Heart left ventricle (tissue), 16 donors: ENCODE measurements at regions not wholly inside any gene's neighbourhood (a gene's known extent, or its start where the extent isn't known, plus 50 kb on each side); places are given as distances from the start of the nearest gene placed in this dataset.

ENCODE experiments used
- ATAC-seq, 4 donors: fragments of 200-7000 bp; cut with Tn5 transposase; one replicate each; pipeline ENCODE4 v1.9.1; 2020 to 2022; ENCODE audit warnings: moderate library complexity in 4 of 4, mild to moderate bottlenecking in 3 of 4, moderate number of reproducible peaks in 1 of 4
- DNase-seq, 5 donors: peaks; one replicate each; pipeline ENCODE4 v3.0.0-alpha.2; 2020
- H3K27ac ChIP-seq, 12 donors: fragments of 200-600 bp; sonication (generic) in 4 of 12; one replicate each; pipeline versions ENCODE4 v1.5.0 to v1.8.0; 2016 to 2022; ENCODE audit warnings: mild to moderate bottlenecking in 2 of 12
- H3K27me3 ChIP-seq, 9 donors: fragments of 200-600 bp; sonication (generic) in 2 of 9; one replicate each; pipeline versions ENCODE4 v1.5.1 to v1.8.0; 2016 to 2022; ENCODE audit warnings: mild to moderate bottlenecking in 3 of 9
- H3K36me3 ChIP-seq, 9 donors: fragments of 200-600 bp; sonication (generic) in 2 of 9; one replicate each; pipeline versions ENCODE4 v1.5.0 to v1.8.0; 2018 to 2022; ENCODE audit warnings: mild to moderate bottlenecking in 2 of 9
- H3K4me1 ChIP-seq, 12 donors: fragments of 200-600 bp; sonication (generic) in 4 of 12; one replicate each; pipeline versions ENCODE4 v1.5.0 to v1.8.0; 2016 to 2022; ENCODE audit warnings: mild to moderate bottlenecking in 3 of 12
- H3K4me3 ChIP-seq, 12 donors: fragments of 200-600 bp; sonication (generic) in 4 of 12; one replicate each; pipeline versions ENCODE4 v1.5.0 to v1.8.0; 2017 to 2022; ENCODE audit warnings: mild to moderate bottlenecking in 9 of 12, moderate library complexity in 4 of 12
- H3K9me3 ChIP-seq, 12 donors: fragments of 200-600 bp; sonication (generic) in 4 of 12; one replicate each; pipeline versions ENCODE4 v1.5.0 to v1.8.0; 2016 to 2022; ENCODE audit warnings: mild to moderate bottlenecking in 1 of 12
- POLR2A ChIP-seq, 2 donors: fragments of 450-650 bp; IDR thresholded peaks; one replicate each; pipeline ENCODE4 v1.6.1; 2017; ENCODE audit warnings: antibody characterized with exemption in 2 of 2, mild to moderate bottlenecking in 2 of 2, moderate library complexity in 2 of 2
- WGBS, 4 donors: extraction: QIAGEN DNeasy Blood & Tissue Kit in 2 of 4; methylation state at CpG; one replicate each; pipeline versions ENCODE4 v1.1.5 to v1.1.7; 2013 to 2018; 5-methylcytosine and 5-hydroxymethylcytosine counted together
- intact Hi-C, 10 donors: fragments of 100-400 bp; cut with DNase I; formaldehyde crosslinking; loops; one replicate each; pipeline versions ENCODE4 v1.11.1 to v1.14.2; 2022
- TF ChIP-seq, protein P1 (sequence below), 12 donors: fragments of 200-600 bp; sonication (generic) in 4 of 12; IDR thresholded peaks; one replicate each; pipeline versions ENCODE4 v1.5.0 to v1.8.0; 2018 to 2022; ENCODE audit warnings: antibody characterized with exemption in 12 of 12, mild to moderate bottlenecking in 5 of 12
- donor health status: ischemic (EF 13 %, LVEDD 7.1; RV severe dilation, severe dysfunction).
- donor health status: healthy with polysubstance abuse.
- donor health status: DM: no; HTN: yes; CAD: no.
- donor health status: DM: no; HTN: no; CAD: no.
- donor health status: ischemic (EF 25% LVEDD 6.9; RV normal size, moderate dysfunction).
- donor health status: ischemic (EF 25% LVEDD 5.7; RV mildly dilated, moderate dysfunction).
- donor health status: healthy.
- donor health status: DM: yes; HTN: yes; CAD: no.
- donor health status: ischemic (EF 35%, LVEDD 5.7; RV mildly dilated, moderate dysfunction).
- donor health status: nonischemic (EF 11% LVEDD 7.7; RV severe dilation, severe dysfunction).
- donor health status: DM: yes; HTN: yes; CAD: no.
- donor health status: PGD.
- donor health status: ischemic (EF 29% LVEDD 5.4; RV normal size, mild dysfunction).
- donor health status: nonischemic (EF 23%, LVEDD 6.1; RV moderate dilation, normal function).

DNA sequence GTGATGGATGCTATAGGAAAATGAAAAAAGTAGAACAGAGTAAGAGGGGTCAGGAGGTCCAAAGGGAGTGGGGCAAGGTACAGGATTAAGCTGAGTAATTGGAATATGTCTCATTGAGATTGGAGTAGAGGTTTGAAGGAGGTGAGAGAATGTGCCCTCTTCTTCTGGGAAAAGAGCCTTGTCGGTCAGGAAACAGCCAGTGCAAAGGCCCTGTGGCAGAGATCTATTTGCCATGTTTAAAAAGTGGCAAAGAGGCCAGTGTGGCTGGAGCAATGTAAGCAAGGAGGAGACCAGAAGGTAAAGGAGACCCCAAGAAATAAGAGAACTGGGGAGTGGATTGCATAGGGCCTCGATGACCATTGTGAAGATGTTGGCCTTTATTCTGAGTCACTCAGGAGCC, 706.5 kb downstream of the MED13L start:
- intact Hi-C loops: no loop called here
- Histone ChIP-seq H3K27me3 (peaks cover 0 to under 1% (median 0%) of the 10 kb centered on the region in 9 donors), H3K36me3 (no peaks in the 10 kb centered on the region)

DNA sequence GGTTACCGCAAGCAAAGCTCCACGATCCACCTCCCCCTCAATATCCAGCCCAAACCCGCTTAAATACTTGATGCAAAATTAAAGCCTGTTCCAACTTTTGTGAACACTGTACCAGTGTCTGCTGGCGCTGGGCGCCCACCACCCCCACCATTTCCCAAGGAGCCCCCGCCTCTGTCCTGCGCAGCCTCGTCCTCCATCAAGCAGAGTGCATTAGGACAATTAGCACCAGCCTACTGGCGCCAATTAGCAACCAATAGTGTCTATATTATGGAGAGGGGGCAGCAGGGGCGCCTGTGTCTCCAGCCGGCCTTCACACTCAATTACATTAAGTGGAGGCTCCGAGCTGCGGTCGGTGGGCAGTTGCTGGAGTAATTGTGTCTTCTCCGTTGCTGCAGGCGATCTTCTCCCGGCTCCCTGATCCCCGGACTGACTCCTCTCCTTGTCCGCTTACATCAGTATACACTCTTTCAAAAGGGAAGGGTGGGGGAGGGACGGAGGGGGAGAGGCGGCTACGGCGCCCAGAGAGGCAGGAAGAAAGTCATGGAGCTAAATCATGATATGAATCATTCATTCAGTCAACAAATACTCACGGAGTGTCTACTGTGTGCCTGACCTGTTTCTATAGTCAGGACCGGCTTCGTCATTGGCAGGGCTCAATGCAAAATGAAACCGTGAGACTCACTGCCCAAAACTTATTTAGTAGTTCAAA, 707.3 kb downstream of the MED13L start:
- 85 to 90% (median 86%) methylated on average over 25 to 27 of the region's 27 CpGs for WGBS, 4 donors
- TF ChIP-seq POLR2A (IDR thresholded peaks at IDR 0.05): no peak
- TF ChIP-seq, protein P1, sequence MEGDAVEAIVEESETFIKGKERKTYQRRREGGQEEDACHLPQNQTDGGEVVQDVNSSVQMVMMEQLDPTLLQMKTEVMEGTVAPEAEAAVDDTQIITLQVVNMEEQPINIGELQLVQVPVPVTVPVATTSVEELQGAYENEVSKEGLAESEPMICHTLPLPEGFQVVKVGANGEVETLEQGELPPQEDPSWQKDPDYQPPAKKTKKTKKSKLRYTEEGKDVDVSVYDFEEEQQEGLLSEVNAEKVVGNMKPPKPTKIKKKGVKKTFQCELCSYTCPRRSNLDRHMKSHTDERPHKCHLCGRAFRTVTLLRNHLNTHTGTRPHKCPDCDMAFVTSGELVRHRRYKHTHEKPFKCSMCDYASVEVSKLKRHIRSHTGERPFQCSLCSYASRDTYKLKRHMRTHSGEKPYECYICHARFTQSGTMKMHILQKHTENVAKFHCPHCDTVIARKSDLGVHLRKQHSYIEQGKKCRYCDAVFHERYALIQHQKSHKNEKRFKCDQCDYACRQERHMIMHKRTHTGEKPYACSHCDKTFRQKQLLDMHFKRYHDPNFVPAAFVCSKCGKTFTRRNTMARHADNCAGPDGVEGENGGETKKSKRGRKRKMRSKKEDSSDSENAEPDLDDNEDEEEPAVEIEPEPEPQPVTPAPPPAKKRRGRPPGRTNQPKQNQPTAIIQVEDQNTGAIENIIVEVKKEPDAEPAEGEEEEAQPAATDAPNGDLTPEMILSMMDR (IDR thresholded peaks at IDR 0.05): no peak
- H3K27me3 ChIP-seq: no peaks in the 10 kb centered on the region
- no peak overlapping the region for H3K27ac ChIP-seq
- H3K9me3 ChIP-seq: no peaks in the 10 kb centered on the region
- intact Hi-C loops: no loop called here
- H3K4me3 ChIP-seq: no peak overlapping the region
- no peaks in the 10 kb centered on the region for H3K4me1 ChIP-seq
- H3K36me3 ChIP-seq: no peaks in the 10 kb centered on the region
- no peak for DNase-seq
- no peak for ATAC-seq

More for the DNA sequence above, 706.5 kb downstream of the MED13L start:
- DNase-seq: no peak
- Histone ChIP-seq H3K9me3 (no peaks in the 10 kb centered on the region), H3K27ac (no peak overlapping the region), H3K4me1 (no peaks in the 10 kb centered on the region), H3K4me3 (no peak overlapping the region)
- WGBS, 4 donors: 65 to 99% (median 96%) methylated on average over 2 of the region's 2 CpGs
- TF ChIP-seq, protein P1 (IDR thresholded peaks at IDR 0.05): no peak
- TF ChIP-seq POLR2A (IDR thresholded peaks at IDR 0.05): no peak
- no peak for ATAC-seq

DNA sequence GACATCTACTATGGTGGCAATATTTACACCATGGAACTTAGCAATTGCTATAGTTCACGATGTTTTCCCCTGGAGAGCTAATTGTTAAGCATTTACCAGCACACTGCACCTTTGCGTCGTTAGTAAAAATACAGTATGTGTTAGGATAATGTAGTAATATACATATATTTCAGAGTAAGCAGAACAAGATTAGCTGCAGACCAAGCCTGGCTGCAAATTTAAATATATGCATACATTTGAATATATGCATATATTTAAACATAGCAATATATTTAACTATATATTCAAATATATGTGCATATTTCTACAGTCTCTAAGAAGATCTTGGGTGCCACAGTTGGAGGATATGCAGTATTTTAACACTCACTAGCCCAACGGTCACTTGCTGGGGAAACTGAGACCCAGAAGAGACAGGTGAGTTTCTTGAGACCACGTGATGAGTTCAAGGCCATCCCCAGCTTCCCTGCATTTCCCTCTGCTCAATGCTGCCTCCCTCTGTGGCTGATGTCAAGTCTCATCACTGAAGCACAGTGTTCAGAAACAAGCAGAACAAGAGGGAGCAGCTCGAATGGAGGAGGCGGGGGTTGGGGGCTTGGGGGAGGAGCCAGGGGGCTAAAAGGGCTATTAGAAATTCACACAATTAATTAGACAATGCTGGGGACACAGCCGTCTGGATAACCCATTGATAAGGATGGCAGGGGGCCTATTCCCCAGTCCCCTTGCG, 708.0 kb downstream of the MED13L start:
- DNase-seq (no peak), ATAC-seq (no peak)
- no peak overlapping the region for H3K4me3 ChIP-seq
- intact Hi-C loops: no loop called here
- no peaks in the 10 kb centered on the region for H3K9me3 ChIP-seq
- no peak overlapping the region for H3K27ac ChIP-seq
- H3K27me3 ChIP-seq: no peaks in the 10 kb centered on the region
- no peaks in the 10 kb centered on the region for H3K36me3 ChIP-seq
- TF ChIP-seq POLR2A (IDR thresholded peaks at IDR 0.05): no peak
- TF ChIP-seq, protein P1 (IDR thresholded peaks at IDR 0.05): no peak
- 75 to 79% (median 77%) methylated on average over 9 of the region's 9 CpGs for WGBS, 4 donors
- no peaks in the 10 kb centered on the region for H3K4me1 ChIP-seq

DNA sequence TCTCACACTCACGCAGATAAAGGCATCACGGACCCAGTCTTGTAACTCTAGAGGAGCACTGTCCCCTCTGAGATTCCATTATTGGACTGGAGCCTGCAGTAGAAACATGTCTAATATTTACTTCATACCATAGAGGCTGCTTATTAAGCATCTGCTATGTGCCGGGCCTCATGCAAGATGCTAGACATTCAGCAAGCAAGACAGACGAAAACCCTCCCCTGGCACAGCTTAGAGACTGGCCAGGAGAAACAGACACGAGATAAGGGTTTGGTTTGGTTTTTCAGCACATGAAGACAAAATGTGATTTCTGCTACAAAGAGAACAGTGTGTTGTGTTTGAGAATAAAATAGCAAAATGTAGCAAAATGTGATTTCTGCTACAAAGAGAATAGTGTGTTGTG, 719.2 kb downstream of the MED13L start:
- DNase-seq (no peak), ATAC-seq (no peak)
- Histone ChIP-seq H3K4me3 (no peak overlapping the region), H3K9me3 (peaks cover 0 to 12% (median 2%) of the 10 kb centered on the region in 12 donors), H3K27ac (no peak overlapping the region), H3K27me3 (no peaks in the 10 kb centered on the region), H3K4me1 (no peaks in the 10 kb centered on the region), H3K36me3 (no peaks in the 10 kb centered on the region)
- TF ChIP-seq, protein P1 (IDR thresholded peaks at IDR 0.05): no peak
- TF ChIP-seq POLR2A (IDR thresholded peaks at IDR 0.05): no peak
- intact Hi-C loops: no loop called here
- WGBS, 4 donors: 71 to 78% (median 72%) methylated on average over 5 of the region's 5 CpGs
